Activated CD4-positive, alpha-beta T cell treated with anti-CD3 and anti-CD28 coated beads, Interleukin-2, amount 50 U/mL, for 16 hours (primary cell): ENCODE measurements at regions not wholly inside any gene's neighbourhood (a gene's known extent, or its start where the extent isn't known, plus 50 kb on each side); places are given as distances from the start of the nearest gene placed in this dataset.
"Not testable (repeated sequence)": the region's sequence is repeated elsewhere in the genome, so short reads cannot be mapped to it uniquely, and the experiment has no call there.

Source experiments
- DNase-seq: peaks from one replicate; pipeline ENCODE4 v3.0.0-alpha.2; 2020

- DNase-seq = no peak
Measured at GRCh38 chr13:72657379-72657778, 70.0 kb downstream of the MZT1 start.

- DNase-seq = no peak
Measured at GRCh38 chr13:72656357-72656756, 71.1 kb downstream of the MZT1 start.

- no peak for DNase-seq
Measured at GRCh38 chr13:72653506-72653905, 73.9 kb downstream of the MZT1 start.

- DNase-seq = no peak
Measured at GRCh38 chr13:72652681-72653080, 74.7 kb downstream of the MZT1 start.

GRCh38 chr13:72651144-72651543 is 76.3 kb downstream of the MZT1 start:
- DNase-seq = no peak

GRCh38 chr13:72650051-72650700 is 77.3 kb downstream of the MZT1 start:
- no peak for DNase-seq

- DNase-seq = no peak
Measured at GRCh38 chr13:72648513-72649065, 78.8 kb downstream of the MZT1 start.

- no peak for DNase-seq
Measured at GRCh38 chr13:72647422-72647821, 80.0 kb downstream of the MZT1 start.

- DNase-seq = no peak
Measured at GRCh38 chr13:72645521-72645920, 81.9 kb downstream of the MZT1 start.

GRCh38 chr13:72643311-72643989 is 84.0 kb downstream of the MZT1 start:
- DNase-seq = peak; percentile 45

- no peak for DNase-seq
Measured at GRCh38 chr13:72639377-72639776, 88.1 kb downstream of the MZT1 start.

- no peak for DNase-seq
Measured at GRCh38 chr13:72638059-72638815, 89.2 kb downstream of the MZT1 start.

GRCh38 chr13:72637561-72637960 is 89.9 kb downstream of the MZT1 start:
- no peak for DNase-seq

GRCh38 chr13:72634859-72635258 is 92.6 kb downstream of the MZT1 start:
- DNase-seq = no peak

GRCh38 chr13:72622546-72622945 is 104.9 kb downstream of the MZT1 start:
- DNase-seq = no peak

GRCh38 chr13:72620874-72621273 is 106.6 kb downstream of the MZT1 start:
- no peak for DNase-seq

- no peak for DNase-seq
Measured at GRCh38 chr13:72617951-72618350, 109.5 kb downstream of the MZT1 start.

- no peak for DNase-seq
Measured at GRCh38 chr13:72617186-72617585, 110.2 kb downstream of the MZT1 start.

GRCh38 chr13:72610251-72610891 is 117.1 kb downstream of the MZT1 start:
- not testable (repeated sequence) for DNase-seq

- no peak for DNase-seq
Measured at GRCh38 chr13:72599178-72599743, 128.2 kb downstream of the MZT1 start.

GRCh38 chr13:72590091-72590740 is 137.2 kb downstream of the MZT1 start:
- DNase-seq = no peak

- DNase-seq = no peak
Measured at GRCh38 chr13:72586518-72586917, 140.9 kb downstream of the MZT1 start.
